CD4-positive, alpha-beta T cell treated with Interleukin-15 for 1 hour (primary cell): ENCODE measurements at regions not wholly inside any gene's neighbourhood (a gene's known extent, or its start where the extent isn't known, plus 50 kb on each side); places are given as distances from the start of the nearest gene placed in this dataset.
"Not testable (repeated sequence)": the region's sequence is repeated elsewhere in the genome, so short reads cannot be mapped to it uniquely, and the experiment has no call there.

ENCODE experiments used
- DNase-seq: peaks from one replicate; pipeline ENCODE4 v3.0.0-alpha.2; 2020

DNA sequence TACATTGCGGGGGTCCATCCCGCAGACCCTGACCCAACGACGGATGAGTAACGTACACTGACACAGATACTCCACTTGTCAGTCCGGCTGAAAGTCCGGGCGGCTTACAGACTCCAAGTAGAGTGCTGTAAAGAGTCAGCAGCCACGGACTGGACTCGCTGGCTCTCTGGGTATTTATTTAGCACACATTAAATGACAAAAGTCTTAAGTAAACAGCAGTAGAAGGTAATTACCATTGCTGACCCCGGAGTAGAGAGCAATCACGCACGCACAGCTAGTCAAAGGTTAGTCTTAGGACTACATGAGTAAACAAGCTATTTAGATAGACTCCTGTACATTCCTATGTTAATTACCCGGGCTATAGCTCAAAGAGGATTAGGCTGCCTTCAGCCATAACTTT, 780.9 kb downstream of the RPS29 start:
- DNase-seq = no peak

DNA sequence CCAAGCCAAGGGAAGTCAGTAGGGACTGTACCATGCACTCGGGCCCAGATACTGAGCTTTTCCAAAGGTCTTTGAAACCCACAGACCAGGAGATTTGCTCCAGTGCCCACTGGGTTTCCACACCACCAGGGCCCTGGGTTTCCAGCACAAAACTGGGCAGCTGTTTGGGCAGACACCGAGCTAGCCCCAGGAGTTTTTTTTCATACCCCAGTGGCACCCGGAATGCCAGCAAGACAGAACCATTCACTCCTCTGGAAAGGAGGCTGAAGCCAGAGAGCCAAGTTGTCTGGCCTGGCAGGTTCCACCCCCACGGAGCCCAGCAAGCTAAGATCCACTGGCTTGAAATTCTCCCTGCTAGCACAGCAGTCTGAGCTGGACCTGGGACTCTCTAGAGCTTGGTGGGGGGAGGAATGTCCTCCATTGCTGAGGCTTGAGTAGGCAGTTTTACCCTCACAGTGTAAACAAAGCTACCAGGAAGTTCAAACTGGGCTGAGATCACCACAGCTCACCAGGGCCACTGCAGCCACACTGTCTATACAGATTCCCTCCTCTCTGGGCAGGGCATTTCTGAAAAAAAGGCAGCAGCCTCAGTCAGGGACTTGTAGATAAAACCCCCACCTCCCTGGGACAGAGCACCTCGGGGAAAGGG, 793.7 kb downstream of the RPS29 start:
- DNase-seq = no peak

DNA sequence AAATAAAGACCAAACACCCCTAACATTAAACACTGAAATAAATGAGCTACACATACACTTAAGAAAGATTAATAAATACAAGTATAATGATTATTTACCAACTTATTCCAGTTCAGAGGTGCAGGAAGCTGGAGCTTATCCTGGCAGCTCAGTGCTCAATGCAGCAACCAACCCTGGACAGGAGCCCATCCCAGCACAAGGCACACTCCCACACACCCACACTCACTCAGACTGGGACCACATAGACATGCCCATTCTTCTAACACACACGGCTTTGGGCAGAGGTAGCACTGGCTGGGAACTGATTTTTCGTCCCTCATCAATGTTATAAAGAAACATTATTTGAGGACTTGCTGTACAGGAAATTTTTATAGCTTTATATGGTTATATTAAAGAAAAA, 797.4 kb downstream of the RPS29 start:
- DNase-seq = no peak

DNA sequence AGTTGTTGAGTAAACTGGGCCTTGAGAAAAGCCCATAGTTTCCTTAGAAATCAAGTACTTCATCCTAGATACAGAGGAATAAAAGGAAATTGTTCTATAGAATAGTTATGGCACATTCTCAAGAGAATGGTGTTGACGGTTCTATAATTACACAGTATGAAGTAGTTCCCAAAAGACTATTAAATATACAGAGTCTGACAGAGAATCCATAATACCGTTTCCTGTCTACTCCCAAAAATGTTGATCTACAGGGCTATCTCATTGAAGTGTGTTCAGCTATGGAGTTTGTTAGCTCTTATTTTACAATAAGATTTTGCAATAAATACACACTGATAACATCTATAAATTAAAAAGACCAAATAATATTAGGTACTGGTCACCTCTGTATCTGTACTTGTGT, 799.7 kb downstream of the RPS29 start:
- DNase-seq = no peak

DNA sequence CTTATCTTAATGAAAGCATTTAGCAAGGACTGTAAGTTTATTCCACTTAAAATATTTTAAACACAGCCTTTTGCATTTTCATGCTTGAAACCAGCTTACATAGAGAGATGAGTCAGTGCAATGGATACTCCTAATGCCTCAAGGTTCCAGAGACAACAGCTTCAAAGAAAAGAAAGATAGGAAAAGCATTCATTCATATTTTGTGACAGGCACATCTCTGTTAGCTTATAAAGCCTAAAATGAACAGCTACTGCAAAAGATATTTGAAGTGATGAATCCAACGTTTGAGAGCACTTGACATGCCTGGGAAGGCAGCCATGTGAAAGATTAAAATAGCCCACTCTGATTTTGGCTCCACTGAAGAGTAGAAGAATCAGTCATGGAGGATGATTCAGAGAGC, 814.5 kb downstream of the RPS29 start:
- no peak for DNase-seq

DNA sequence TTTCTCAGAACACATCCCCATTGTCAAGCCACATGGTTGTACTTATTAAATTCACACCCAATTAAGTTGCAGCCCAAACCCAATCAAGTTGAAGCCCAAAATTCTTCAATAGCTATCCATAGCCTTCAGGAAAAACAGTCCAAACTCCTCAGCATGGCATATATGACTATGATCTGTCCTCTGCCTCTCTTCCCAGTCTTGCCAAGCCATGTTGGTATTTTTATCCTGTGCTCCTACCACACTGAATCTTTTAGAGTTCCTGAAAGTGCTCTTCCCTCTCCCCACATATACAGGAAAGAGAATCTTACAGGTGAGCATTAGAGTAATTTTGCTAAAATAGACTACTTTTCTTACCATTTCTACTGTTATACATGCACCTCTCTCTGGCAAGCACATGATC, 834.9 kb downstream of the RPS29 start:
- no peak for DNase-seq

DNA sequence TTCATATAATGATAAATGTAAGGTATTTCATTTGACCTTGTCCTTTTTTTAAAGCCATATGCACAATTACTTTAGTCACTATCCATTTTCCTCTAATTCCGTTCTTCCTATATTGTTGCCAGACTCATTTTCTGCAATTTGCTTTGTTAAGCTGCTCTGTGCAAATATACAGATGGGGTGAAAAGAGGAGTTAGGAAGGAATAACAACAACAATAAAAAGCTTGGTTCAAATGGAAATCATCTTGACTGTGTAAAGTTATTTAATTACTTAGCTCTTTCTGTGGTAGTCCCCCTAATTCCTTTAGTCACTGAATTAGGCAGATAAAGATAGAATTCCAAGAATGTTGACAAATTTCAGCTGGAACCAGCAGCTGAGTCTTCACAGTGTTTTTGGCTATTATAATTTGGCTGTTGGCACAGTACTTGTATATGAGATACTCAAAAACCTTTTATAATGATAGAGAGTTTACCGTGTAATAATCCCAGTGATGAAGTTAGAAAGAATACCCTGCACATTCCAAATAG, 838.0 kb downstream of the RPS29 start:
- no peak for DNase-seq

DNA sequence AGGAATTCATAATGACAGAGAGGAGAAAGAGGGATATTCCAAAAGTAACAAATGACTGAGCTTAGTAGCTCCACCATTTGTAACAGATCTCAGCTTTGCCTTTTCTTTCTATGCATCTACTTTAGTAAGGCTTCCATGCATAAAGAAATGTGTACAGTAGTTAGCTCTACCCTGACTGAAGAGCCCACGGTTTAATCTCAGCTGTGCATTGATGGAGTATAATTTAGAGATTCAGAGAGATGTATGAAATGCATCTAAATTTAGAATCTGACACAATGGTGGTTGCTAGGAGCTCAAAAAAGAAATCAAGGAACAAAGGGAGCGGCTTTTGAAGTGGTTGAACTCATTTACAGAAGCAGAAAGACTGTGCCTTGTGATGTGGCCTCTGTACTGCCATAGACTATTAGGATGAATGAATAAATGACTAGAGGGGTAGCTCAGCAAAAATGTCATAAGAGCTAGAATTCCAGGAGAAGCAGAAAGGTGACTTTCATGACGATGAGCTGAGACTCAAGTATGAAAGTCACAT, 838.6 kb downstream of the RPS29 start:
- DNase-seq = no peak

DNA sequence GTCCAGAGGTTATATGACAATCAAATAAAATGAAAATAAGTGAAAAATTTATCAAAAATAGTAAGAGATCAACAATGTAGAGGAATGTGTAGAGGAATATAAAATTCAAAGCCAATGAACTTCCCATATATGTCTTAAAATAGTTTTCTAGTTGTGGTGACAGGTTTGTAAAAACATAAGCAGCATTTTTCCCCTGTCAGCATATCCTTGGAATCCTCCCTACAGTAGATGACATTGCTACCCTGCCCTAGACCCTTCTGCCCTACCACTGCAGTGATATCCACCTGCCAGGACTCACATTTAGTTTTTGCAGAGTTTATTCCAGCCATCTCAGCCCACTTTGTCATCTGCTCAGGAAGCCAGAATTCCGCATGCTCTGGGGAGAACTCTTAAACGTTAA, 842.0 kb downstream of the RPS29 start:
- no peak for DNase-seq

DNA sequence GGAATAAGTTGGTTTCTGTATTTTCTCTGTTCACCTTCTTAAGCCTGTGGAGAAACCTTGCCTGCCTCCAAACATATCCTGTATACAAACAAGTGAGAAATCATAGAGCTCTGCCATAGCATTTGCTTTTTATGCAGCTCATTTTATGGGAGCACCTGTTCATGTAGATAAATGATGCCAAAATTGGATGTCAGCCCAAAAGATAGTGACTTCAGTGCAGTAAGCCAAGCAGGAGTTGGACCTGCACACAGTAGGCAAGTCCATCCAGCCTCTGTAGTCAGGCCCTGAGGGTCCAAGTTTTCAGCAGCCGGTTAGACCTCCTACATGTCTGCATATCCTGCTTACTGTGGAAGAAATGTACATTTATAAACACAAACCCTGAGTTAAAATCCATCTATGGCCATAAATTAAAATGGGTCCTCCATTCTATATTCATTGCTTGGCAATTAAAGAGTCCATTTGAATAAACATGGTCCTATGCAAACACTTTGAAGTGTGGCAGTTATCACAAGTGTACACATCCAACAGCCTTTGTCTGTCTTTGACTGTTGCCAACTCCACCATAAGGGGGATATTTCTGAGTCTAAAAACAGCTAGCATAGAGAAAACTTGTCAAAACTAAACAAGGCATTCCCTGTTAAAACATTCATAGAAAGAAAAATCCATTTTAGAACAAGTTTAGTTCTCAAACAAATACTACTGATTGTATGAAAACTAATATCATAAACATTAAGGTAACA, 847.8 kb downstream of the RPS29 start:
- DNase-seq = no peak

DNA sequence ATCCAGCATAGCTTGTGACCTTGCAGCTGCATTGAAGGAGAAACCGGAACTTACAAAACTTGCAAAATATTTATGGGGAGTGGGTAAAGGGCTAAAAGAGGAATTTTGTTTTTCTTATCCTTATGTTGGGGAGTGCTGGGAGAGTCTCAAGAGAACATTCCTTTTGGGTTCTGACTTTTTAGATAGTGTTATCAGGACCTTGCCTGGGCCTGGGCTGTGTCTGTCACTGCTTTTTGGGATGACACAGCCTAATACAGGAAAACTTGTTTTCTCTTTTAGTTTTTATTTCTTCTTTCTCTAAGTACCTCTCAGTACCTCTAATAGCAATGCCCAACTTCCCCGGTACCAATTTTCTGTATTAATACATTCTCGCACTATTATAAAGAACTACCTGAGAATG, 850.6 kb downstream of the RPS29 start:
- no peak for DNase-seq

DNA sequence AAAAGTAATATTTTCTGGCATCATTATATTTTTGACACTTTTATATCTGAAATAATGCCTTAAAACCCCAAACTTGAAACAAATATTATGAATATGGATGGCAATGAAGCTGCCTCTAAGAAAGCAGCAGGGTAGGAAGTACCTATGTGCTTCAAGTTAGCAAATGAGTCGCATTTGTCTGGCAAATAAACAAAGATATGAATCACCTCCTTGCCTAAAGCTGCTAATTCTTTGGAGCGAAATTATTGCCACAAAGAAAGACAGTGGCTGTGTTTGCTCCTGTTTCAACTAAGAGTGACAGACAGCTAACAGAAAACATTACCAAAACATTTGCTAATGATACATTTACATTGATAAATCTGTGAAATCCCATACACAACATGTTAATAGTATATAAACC, 854.9 kb downstream of the RPS29 start:
- no peak for DNase-seq

DNA sequence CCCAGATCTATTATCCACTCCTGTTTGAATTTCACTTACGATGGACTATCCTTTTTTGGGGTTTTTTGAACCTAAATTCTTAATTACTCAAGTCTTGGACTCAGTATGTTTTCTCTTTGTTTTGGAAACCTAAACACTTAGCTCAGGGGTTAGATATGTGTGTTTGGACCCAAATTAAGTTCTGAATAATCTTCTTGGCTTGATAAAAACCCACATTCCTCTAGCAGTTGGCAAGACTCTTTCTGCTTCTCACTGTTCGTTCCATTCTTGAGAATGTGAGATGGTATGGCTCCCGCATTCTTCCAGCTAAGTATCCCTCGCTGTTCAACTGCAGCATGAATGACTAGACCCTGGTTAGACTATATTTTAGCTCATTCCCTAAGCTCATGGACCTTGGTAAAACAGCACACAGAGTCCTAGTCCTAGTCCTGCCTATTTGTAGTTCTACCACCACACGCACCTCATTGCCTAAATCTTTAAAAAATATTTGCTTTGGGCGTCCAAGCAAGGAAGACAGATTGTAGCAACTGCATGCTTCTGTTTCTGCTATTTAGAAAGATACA, 860.0 kb downstream of the RPS29 start:
- DNase-seq = no peak

DNA sequence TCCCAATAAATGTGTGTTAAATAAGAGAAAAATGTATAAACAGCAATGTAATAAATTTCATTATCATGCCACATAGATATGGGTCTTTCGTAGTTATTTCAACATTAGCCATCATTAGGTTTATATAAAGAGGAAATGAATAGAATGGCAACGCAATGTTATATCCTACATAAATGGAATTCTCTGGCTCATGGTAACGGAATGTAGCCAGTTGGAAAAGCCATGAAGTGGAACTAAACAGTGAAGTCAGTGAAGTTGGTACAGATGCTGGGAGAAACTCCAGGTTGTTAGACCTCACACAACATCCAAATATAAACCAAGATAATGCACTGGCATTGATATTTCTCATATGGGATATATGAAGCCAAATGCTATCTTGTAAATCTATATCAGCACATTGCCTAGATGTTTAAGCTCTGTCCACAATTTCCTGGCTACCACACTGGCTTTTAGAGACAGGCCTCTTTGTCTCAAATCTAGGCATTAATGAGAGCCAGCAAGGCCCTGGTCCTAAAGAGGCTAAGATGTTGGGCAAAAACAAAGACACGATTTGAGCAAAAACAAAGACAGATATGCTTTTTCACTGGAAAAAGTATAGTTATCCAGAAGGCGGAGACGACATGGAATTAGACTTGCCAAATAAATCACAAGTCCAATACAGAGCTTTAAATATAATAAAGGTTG, 861.0 kb downstream of the RPS29 start:
- DNase-seq = no peak

DNA sequence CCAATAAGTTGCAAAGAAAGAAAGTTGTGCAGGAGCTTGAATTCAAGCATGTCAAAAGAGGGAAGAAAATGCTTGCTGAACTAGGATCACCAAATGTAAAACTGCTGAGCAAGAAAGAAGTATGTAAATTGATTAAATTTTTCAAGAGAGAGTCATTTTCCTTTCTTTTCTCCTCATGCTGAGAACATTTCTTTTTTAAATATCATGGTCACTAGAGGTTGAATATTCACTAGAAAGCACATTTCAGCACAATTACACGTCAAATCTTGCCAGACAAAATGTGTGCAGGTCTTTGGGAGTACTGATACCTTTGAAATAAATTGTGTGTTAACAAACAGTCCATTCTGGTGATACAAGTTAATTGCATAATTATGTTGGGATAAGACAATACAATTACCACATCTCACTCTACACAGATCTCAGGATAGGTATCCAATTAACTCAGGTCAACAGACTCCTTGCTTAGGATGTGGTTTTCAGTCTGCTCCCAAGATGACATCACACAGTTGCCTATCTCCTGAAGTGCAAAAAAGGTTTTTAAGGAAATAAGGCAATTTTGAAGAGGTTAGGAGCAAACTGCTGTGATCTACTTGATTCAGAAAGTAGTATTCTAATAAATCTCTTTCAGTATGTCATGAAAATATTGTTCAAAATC, 862.2 kb downstream of the RPS29 start:
- no peak for DNase-seq

DNA sequence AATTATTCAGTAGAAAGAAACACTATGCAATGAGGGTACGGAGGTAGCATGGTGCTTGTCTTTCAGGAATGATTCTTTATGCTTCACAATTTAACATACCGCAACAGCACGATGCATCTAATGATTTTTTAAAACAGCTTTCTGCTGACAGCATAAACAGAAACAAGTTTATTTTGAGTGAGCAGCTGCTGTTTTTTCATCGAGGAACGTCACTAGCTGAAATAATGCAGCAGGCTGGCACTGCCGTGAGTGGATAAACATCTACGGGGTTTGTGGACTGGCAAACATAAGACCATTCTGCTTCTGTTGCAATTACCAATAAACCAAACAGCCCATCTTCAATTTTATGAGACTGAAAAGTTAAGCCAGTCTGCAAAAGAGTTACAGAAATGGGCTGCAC, 871.8 kb downstream of the RPS29 start:
- DNase-seq = no peak

DNA sequence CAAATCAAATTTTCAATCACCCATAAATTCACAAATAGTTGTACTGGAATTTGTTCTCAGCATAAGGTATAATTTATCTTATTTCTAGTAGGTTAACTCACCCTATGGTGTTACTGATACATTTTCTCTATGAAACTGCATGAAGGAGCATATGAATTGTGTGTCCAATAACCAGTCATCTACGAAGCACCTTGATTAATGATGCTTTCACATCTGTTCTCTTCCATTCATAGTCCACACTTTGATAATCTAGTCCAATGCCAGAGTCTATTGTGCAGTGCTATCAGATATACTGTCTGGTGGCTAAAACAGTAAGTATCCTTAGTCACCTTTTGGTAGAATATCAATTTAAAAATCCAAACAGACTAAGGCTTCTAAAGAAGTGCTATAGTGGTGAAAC, 876.0 kb downstream of the RPS29 start:
- DNase-seq = no peak

DNA sequence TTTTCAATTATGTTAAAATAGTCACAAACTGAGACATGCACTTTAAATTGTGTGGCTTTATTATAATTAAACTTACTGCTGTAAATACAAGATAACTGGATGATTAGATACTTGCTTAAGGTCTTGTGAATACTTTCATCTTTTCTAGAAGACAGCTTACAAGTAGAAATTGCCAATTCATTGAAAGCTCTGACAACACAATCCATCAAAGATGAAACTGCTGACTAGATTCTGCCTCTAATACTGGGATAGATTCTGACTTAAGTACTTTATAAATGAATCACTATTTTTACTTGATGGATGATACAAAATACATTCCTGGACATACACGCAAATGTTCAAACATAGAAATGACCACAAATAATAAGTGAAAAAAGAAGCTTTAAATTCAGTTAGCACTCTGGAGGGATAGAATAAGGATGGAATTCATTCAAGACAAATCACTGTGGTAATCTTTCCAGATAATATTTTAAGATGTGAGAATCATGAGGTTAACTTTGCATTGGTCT, 876.8 kb downstream of the RPS29 start:
- DNase-seq = no peak

DNA sequence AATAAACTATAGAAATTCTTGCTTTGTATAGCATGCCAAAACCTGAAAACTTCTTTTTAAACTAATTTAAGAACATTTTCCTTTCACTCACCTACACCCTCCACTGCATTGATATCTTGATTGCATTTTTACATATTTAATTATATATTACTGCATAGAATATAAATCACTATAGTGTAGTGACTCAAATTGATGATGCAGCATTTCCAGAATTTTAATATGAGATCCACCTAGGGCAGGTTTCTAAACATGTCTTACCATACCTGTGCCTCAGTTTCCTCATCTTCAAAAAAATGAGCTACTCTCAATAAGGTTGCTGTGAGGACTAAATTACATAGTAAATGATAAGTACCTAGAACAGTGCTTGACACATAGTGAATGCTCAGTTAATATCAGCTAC, 881.5 kb downstream of the RPS29 start:
- DNase-seq = no peak

DNA sequence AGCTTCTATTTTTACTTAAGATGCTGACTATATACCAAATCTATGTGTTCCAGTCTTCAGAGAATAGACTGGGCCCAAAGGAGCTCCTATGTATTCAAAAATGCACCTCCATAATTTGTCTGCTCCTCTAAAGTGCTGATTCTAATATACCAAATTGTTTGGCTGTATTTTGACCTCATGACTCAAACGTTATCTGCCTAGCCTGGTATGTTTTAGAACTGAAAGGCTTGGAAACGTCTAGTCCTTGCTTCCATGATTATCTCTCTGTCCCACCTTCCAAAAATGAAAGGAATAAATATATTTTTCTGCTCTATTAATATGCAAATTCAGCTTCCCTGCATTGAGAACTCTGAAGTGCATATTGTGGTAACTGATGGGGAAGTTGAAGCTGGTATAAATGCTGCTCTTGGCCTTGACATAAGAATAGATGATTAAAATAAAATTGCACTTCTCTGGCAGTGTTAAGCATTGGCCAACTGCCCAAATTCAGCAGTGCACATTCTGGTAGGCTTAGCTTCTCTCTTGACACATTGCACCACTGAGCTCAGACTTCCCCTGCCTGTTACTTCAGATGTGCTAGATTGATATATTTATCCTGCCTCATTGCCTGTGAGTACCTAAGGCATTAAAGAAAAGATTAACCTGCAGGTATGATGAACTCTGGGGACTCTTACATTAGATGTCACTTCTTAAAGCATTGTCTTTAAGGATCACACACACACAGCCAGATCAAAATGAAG, 882.3 kb downstream of the RPS29 start:
- no peak for DNase-seq

DNA sequence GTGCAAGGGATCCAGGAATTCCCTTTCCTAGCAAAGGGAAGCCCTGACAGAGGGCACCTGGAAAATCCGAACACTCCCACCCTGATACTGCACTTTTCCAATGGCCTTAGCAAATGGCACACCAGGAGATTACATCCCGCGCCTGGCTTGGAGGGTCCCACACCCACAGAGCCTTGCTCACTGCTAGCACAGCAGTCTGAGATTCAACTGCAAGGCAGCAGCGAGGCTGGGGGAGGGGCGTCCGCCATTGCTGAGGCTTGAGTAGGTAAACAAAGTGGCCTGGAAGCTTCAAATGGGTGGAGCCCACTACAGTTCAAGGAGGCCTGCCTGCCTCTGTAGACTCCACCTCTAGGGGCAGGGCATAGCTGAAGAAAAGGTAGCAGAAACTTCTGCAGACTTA, 888.8 kb downstream of the RPS29 start:
- DNase-seq = not testable (repeated sequence)

DNA sequence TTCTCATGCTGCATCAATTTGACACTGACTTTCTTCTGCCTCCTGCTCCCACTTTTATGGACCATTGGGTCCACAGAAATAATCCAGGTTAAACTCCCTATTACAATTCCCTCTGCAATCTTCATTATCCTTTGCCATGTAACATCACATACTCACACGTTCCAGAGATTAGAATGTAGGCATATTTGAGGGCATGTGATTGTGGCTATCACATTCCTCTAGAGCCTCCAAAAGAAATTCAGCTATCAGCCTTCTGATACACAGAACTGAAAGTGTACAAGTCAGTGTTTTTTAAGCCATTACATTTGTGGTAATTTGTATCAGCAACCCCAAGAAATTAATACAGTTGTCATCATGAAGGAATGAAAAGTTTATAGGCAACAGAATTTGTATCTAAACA, 892.4 kb downstream of the RPS29 start:
- no peak for DNase-seq
